GM12878 (cell line): ENCODE measurements at regions not wholly inside any gene's neighbourhood (a gene's known extent, or its start where the extent isn't known, plus 50 kb on each side); places are given as distances from the start of the nearest gene placed in this dataset.

Experiments used
- BCL11A ChIP-seq: IDR thresholded peaks from 2 replicates; pipeline ENCODE4 v1.6.1; 2011; ENCODE audit warnings: low read depth, low read length
- CREB1 ChIP-seq: IDR thresholded peaks from 2 replicates; pipeline ENCODE4 v1.6.1; 2012; ENCODE audit warnings: low read depth, mild to moderate bottlenecking, inconsistent platforms
- FOXK2 ChIP-seq: fragments of 450-650 bp; IDR thresholded peaks from 2 replicates; pipeline ENCODE4 v1.6.1; 2017; ENCODE audit warnings: mild to moderate bottlenecking, moderate library complexity
- GATAD2B ChIP-seq: fragments of 450-650 bp; conservative IDR thresholded peaks from 2 replicates; pipeline ENCODE4 v1.6.1; 2017; ENCODE audit warnings: low read depth, mild to moderate bottlenecking, moderate library complexity
- HDAC2 ChIP-seq: fragments of 200-600 bp; sonication (generic); IDR thresholded peaks from 2 replicates; pipeline ENCODE4 v1.6.1; 2017
- HDAC6 ChIP-seq: fragments of 200-600 bp; sonication (generic); IDR thresholded peaks from one replicate; pipeline ENCODE4 v1.8.0; 2017; ENCODE audit warnings: antibody characterized with exemption; ENCODE audit not compliant: unreplicated experiment
- IKZF1 ChIP-seq: fragments of 450-650 bp; conservative IDR thresholded peaks from 2 replicates; pipeline ENCODE4 v1.6.1; 2017; ENCODE audit warnings: antibody characterized with exemption, mild to moderate bottlenecking
- IKZF2 ChIP-seq, 2 experiments: fragments of 450-650 bp; IDR thresholded peaks; 2 replicates each; pipeline ENCODE4 v1.6.1; 2017; ENCODE audit warnings: mild to moderate bottlenecking in 2 of 2, moderate library complexity in 2 of 2
- IRF4 ChIP-seq: IDR thresholded peaks from 2 replicates; pipeline ENCODE4 v1.6.1; 2011; ENCODE audit warnings: low read depth, low read length
- KLF5 ChIP-seq: fragments of 450-650 bp; IDR thresholded peaks from 2 replicates; pipeline ENCODE4 v1.6.1; 2014; ENCODE audit warnings: mild to moderate bottlenecking; ENCODE audit not compliant: partially characterized antibody
- MTA2 ChIP-seq: fragments of 450-650 bp; IDR thresholded peaks from 2 replicates; pipeline ENCODE4 v1.6.1; 2016; ENCODE audit warnings: low read depth, mild to moderate bottlenecking, moderate library complexity
- MTA3 ChIP-seq: IDR thresholded peaks from 2 replicates; pipeline ENCODE4 v1.6.1; 2012; ENCODE audit warnings: low read length, inconsistent platforms, borderline replicate concordance
- NFXL1 ChIP-seq: fragments of 450-650 bp; IDR thresholded peaks from 2 replicates; pipeline ENCODE4 v1.6.1; 2017; ENCODE audit warnings: antibody characterized with exemption, mild to moderate bottlenecking, borderline replicate concordance
- NR2F1 ChIP-seq: fragments of 450-650 bp; conservative IDR thresholded peaks from 2 replicates; pipeline ENCODE4 v1.6.1; 2017; ENCODE audit warnings: mild to moderate bottlenecking
- PML ChIP-seq: IDR thresholded peaks from 2 replicates; pipeline ENCODE4 v1.6.1; 2012; ENCODE audit warnings: low read length, inconsistent platforms
- POU2F2 ChIP-seq: IDR thresholded peaks from 3 replicates; pipeline ENCODE4 v1.6.1; 2011; ENCODE audit warnings: low read depth, mild to moderate bottlenecking, low read length, borderline replicate concordance
- RBBP5 ChIP-seq: fragments of 200-600 bp; sonication (generic); conservative IDR thresholded peaks from 2 replicates; pipeline ENCODE4 v1.6.1; 2016
- RUNX3 ChIP-seq: IDR thresholded peaks from 2 replicates; pipeline ENCODE4 v1.6.1; 2012; ENCODE audit warnings: low read length, inconsistent platforms
- SIX5 ChIP-seq: IDR thresholded peaks from 2 replicates; pipeline ENCODE4 v1.6.1; 2011; ENCODE audit warnings: mild to moderate bottlenecking, low read depth, low read length, moderate library complexity; ENCODE audit not compliant: severe bottlenecking
- STAT3 ChIP-seq: IDR thresholded peaks from 2 replicates; pipeline ENCODE4 v1.6.1; 2011; ENCODE audit warnings: low read depth, low read length, improper control_type of control experiment
- TBL1XR1 ChIP-seq: IDR thresholded peaks from 2 replicates; pipeline ENCODE4 v1.6.1; 2012; ENCODE audit warnings: low read depth, low read length, improper control_type of control experiment
- TCF12 ChIP-seq: IDR thresholded peaks from 2 replicates; pipeline ENCODE4 v1.6.1; 2011; ENCODE audit warnings: low read depth, mild to moderate bottlenecking, low read length
- ZBED1 ChIP-seq: IDR thresholded peaks from 2 replicates; pipeline ENCODE4 v1.6.1; 2016; ENCODE audit warnings: borderline replicate concordance
- ZNF24 ChIP-seq: fragments of 450-650 bp; IDR thresholded peaks from 2 replicates; pipeline ENCODE4 v1.6.1; 2017; ENCODE audit warnings: antibody characterized with exemption, mild to moderate bottlenecking
- ZNF384 ChIP-seq: IDR thresholded peaks from 2 replicates; pipeline ENCODE4 v1.6.1; 2012; ENCODE audit warnings: low read depth, mild to moderate bottlenecking, low read length, improper control_type of control experiment, borderline replicate concordance
- ZNF622 ChIP-seq: fragments of 450-650 bp; IDR thresholded peaks from 2 replicates; pipeline ENCODE4 v1.6.1; 2017; ENCODE audit warnings: mild to moderate bottlenecking, inconsistent platforms
- ZSCAN29 ChIP-seq: fragments of 450-650 bp; IDR thresholded peaks from 2 replicates; pipeline ENCODE4 v1.6.1; 2017; ENCODE audit warnings: mild to moderate bottlenecking, moderate library complexity
- TF ChIP-seq, protein P1 (sequence below): IDR thresholded peaks from 2 replicates; pipeline ENCODE4 v1.6.1; 2011; ENCODE audit warnings: low read depth, mild to moderate bottlenecking, low read length, moderate library complexity, borderline replicate concordance; ENCODE audit errors: extremely low read depth
- TF ChIP-seq, protein P2 (sequence below): IDR thresholded peaks from 2 replicates; pipeline ENCODE4 v1.6.1; 2011; ENCODE audit warnings: low read depth, low read length, improper control_type of control experiment, borderline replicate concordance
- TF ChIP-seq, protein P3 (sequence below): fragments of 450-650 bp; formaldehyde crosslinking; IDR thresholded peaks from 2 replicates; pipeline ENCODE4 v1.4.0; 2022; ENCODE audit warnings: mild to moderate bottlenecking, moderate library complexity

DNA sequence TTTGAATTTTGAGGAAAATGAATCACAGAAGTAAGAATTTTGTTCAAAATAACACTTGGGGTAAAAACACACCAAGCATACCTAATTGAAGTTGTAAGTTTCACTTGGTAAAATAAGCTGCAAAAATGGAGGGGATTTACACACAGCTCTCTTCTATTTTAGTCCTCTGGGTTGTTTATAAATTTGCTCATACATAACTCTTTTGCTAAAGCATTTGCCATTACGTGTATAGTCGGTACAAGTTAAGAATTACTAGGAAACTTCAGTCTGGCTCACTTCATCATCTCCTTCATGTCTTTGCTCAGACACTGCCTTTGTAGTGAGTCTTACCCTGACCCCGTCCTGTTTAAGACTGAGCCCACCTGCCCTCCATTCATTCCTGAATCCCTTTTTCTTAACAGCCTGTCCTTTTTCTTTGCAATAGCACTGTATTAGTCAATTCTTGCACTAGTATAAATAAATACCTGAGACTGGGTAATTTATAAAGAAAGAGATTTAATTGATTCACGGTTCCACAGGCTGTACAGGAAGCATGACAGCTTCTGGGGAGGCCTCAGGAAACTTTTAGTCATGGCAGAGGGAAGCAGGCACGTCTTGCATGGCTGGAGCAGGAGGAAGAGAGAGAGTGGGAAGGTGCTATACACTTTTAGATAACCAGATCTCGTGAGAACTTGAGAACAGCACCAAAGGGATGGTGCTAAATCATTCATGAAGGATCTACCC lies 451.1 kb downstream of the PCNX1 start (continued):
- TF ChIP-seq, protein P1, sequence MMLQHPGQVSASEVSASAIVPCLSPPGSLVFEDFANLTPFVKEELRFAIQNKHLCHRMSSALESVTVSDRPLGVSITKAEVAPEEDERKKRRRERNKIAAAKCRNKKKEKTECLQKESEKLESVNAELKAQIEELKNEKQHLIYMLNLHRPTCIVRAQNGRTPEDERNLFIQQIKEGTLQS, result no peak
- TF ChIP-seq POU2F2 (no peak), NR2F1 (no peak), SIX5 (no peak), TBL1XR1 (no peak), RUNX3 (peak; percentile 30; the same call in 1 of the 2 replicates), MTA2 (peak; percentile 57; the same call in 1 of the 2 replicates), TCF12 (no peak), ZNF384 (no peak), STAT3 (no peak), IRF4 (no peak), ZBED1 (0 out of 2 replicates have a peak, but pooled peaks have one; percentile 25), FOXK2 (no peak), HDAC6 (no peak), GATAD2B (no peak), KLF5 (no peak), ZNF622 (no peak), IKZF2 (IDR thresholded peaks at IDR 0.05) (peak; percentile 66 to 71; a peak in 3 of 4 replicates), BCL11A (no peak), RBBP5 (no peak), MTA3 (no peak), NFXL1 (no peak), PML (0 out of 2 replicates have a peak, but pooled peaks have one; percentile 34), ZNF24 (peak; percentile 57), HDAC2 (no peak), CREB1 (peak; percentile 84), IKZF1 (peak; percentile 50), ZSCAN29 (no peak)
- TF ChIP-seq, protein P2, sequence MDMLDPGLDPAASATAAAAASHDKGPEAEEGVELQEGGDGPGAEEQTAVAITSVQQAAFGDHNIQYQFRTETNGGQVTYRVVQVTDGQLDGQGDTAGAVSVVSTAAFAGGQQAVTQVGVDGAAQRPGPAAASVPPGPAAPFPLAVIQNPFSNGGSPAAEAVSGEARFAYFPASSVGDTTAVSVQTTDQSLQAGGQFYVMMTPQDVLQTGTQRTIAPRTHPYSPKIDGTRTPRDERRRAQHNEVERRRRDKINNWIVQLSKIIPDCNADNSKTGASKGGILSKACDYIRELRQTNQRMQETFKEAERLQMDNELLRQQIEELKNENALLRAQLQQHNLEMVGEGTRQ, result no peak
- TF ChIP-seq, protein P3, sequence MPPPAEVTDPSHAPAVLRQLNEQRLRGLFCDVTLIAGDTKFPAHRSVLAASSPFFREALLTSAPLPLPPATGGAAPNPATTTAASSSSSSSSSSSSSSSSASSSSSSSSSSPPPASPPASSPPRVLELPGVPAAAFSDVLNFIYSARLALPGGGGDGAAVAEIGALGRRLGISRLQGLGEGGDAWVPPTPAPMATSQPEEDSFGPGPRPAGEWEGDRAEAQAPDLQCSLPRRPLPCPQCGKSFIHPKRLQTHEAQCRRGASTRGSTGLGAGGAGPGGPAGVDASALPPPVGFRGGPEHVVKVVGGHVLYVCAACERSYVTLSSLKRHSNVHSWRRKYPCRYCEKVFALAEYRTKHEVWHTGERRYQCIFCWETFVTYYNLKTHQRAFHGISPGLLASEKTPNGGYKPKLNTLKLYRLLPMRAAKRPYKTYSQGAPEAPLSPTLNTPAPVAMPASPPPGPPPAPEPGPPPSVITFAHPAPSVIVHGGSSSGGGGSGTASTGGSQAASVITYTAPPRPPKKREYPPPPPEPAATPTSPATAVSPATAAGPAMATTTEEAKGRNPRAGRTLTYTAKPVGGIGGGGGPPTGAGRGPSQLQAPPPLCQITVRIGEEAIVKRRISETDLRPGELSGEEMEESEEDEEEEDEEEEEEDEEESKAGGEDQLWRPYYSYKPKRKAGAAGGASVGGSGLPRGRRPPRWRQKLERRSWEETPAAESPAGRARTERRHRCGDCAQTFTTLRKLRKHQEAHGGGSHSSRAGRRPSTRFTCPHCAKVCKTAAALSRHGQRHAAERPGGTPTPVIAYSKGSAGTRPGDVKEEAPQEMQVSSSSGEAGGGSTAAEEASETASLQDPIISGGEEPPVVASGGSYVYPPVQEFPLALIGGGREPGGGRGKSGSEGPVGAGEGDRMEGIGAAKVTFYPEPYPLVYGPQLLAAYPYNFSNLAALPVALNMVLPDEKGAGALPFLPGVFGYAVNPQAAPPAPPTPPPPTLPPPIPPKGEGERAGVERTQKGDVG, result no peak
